ENCODE measurements at regions not wholly inside any gene's neighbourhood (a gene's known extent, or its start where the extent isn't known, plus 50 kb on each side); places are given as distances from the start of the nearest gene placed in this dataset.

- Histone ChIP-seq H3K27me3 (ENCODE audit: low read length) (no peaks in the 10 kb centered on the region), H3K4me1 (ENCODE audit: low read length) (peaks cover 10% of the 10 kb centered on the region), H3K9me2 (replicated peaks; ENCODE audit: insufficient read depth, low read length) (no peaks in the 10 kb centered on the region), H3K4me2 (ENCODE audit: low read depth, low read length, poor library complexity, severe bottlenecking) (peak overlapping the region; percentile 36), H4K20me1 (ENCODE audit: insufficient read depth, low read depth, low read length) (no peaks in the 10 kb centered on the region), H3K36me3 (ENCODE audit: insufficient read depth, low read length) (no peaks in the 10 kb centered on the region), H3K27ac (ENCODE audit: low read length) (no peak overlapping the region), H2AFZ (ENCODE audit: low read length) (no peak overlapping the region), H3K9ac (ENCODE audit: low read length) (no peak overlapping the region), H3K9me3 (ENCODE audit: low read length) (no peaks in the 10 kb centered on the region), H3K4me3 (ENCODE audit: low read length) (no peak overlapping the region), H3K79me2 (ENCODE audit: low read length) (no peaks in the 10 kb centered on the region)
- no peak for DNase-seq
These were observed 200.8 kb downstream of the TFAP2C start for GRCh38 chr20:56829788-56830385.

- H4K20me1 ChIP-seq (ENCODE audit: insufficient read depth, low read depth, low read length) = no peaks in the 10 kb centered on the region
- H3K27ac ChIP-seq (ENCODE audit: low read length) = no peak overlapping the region
- H3K4me3 ChIP-seq (ENCODE audit: low read length) = no peak overlapping the region
- no peaks in the 10 kb centered on the region for H3K36me3 ChIP-seq (ENCODE audit: insufficient read depth, low read length)
- DNase-seq = no peak
- no peaks in the 10 kb centered on the region for H3K9me2 ChIP-seq (replicated peaks; ENCODE audit: insufficient read depth, low read length)
- H3K27me3 ChIP-seq (ENCODE audit: low read length) = no peaks in the 10 kb centered on the region
- peaks cover 10% of the 10 kb centered on the region for H3K4me1 ChIP-seq (ENCODE audit: low read length)
- no peak overlapping the region for H2AFZ ChIP-seq (ENCODE audit: low read length)
- no peaks in the 10 kb centered on the region for H3K79me2 ChIP-seq (ENCODE audit: low read length)
- H3K9ac ChIP-seq (ENCODE audit: low read length) = no peak overlapping the region
- H3K4me2 ChIP-seq (ENCODE audit: low read depth, low read length, poor library complexity, severe bottlenecking) = no peak overlapping the region
- H3K9me3 ChIP-seq (ENCODE audit: low read length) = no peaks in the 10 kb centered on the region
These were observed 202.7 kb downstream of the TFAP2C start for GRCh38 chr20:56831795-56832194.

GRCh38 chr20:56833427-56833826, 204.3 kb downstream of the TFAP2C start:
- H3K9me3 ChIP-seq (ENCODE audit: low read length) = no peaks in the 10 kb centered on the region
- no peaks in the 10 kb centered on the region for H4K20me1 ChIP-seq (ENCODE audit: insufficient read depth, low read depth, low read length)
- no peak overlapping the region for H2AFZ ChIP-seq (ENCODE audit: low read length)
- no peaks in the 10 kb centered on the region for H3K36me3 ChIP-seq (ENCODE audit: insufficient read depth, low read length)
- no peaks in the 10 kb centered on the region for H3K79me2 ChIP-seq (ENCODE audit: low read length)
- no peaks in the 10 kb centered on the region for H3K9me2 ChIP-seq (replicated peaks; ENCODE audit: insufficient read depth, low read length)
- no peak overlapping the region for H3K4me3 ChIP-seq (ENCODE audit: low read length)
- no peak overlapping the region for H3K27ac ChIP-seq (ENCODE audit: low read length)
- no peaks in the 10 kb centered on the region for H3K27me3 ChIP-seq (ENCODE audit: low read length)
- no peak for DNase-seq
- no peak overlapping the region for H3K4me2 ChIP-seq (ENCODE audit: low read depth, low read length, poor library complexity, severe bottlenecking)
- no peak overlapping the region for H3K9ac ChIP-seq (ENCODE audit: low read length)
- peaks cover 10% of the 10 kb centered on the region for H3K4me1 ChIP-seq (ENCODE audit: low read length)

DNA sequence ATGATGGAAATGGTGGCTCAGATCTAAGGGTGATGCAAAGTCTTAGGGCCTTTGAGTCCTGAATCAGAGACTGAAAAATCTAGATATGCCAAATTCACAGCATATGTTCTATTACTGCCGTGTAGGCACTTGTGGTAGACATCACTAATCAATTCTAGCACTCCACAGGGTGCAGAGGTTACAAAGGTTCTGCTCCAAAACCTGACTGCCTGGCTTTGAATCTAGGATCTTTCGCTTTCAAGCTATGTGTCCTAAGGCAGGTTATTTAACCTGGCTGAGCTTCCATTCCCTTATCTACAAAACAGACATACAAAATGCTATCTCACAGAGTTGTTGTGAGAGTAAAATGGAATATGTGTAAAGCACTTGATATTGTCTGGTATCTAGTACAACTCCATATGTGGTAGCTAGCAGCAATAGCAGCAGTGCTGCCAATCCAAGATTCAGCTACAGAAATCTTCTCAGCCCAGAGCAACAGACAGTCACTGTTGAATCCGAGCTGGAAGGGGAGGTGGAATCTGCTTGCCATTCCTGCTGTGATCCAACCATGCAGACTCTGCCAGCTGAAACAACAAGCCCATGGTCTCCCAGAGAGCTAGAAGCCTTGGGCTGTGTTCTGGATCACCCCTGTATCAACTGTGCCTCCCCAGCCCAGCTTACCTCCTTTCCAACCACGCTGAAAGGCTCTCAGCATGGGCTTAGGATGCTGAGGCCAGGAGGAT, 206.9 kb downstream of the TFAP2C start:
- no peak overlapping the region for H3K4me3 ChIP-seq (ENCODE audit: low read length)
- no peak overlapping the region for H3K27ac ChIP-seq (ENCODE audit: low read length)
- no peak overlapping the region for H3K9ac ChIP-seq (ENCODE audit: low read length)
- no peaks in the 10 kb centered on the region for H3K9me3 ChIP-seq (ENCODE audit: low read length)
- DNase-seq = no peak
- no peaks in the 10 kb centered on the region; the same call in 1 of the 2 replicates for H3K4me1 ChIP-seq (ENCODE audit: low read length)
- no peaks in the 10 kb centered on the region for H3K36me3 ChIP-seq (ENCODE audit: insufficient read depth, low read length)
- no peaks in the 10 kb centered on the region for H4K20me1 ChIP-seq (ENCODE audit: insufficient read depth, low read depth, low read length)
- H2AFZ ChIP-seq (ENCODE audit: low read length) = no peak overlapping the region
- no peaks in the 10 kb centered on the region for H3K79me2 ChIP-seq (ENCODE audit: low read length)
- H3K27me3 ChIP-seq (ENCODE audit: low read length) = no peaks in the 10 kb centered on the region
- no peak overlapping the region for H3K4me2 ChIP-seq (ENCODE audit: low read depth, low read length, poor library complexity, severe bottlenecking)
- no peaks in the 10 kb centered on the region for H3K9me2 ChIP-seq (replicated peaks; ENCODE audit: insufficient read depth, low read length)

DNA sequence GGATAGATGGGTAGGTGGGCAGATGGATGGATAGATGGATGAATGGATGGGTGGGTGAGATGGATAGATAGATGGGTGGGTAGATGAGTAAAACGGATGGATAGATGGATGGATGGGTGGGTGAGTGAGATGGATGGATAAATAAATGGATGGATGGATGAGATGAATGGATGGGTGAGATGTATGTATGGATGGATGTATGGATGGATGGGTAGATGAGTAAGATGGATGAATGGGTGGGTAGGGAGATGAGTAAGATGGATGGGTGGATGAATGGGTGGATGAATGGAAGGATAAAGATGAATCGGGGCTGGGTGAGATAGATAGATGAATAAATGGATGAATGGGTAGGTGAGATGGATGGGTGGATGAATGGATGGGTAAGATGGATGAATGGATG, 210.1 kb downstream of the TFAP2C start:
- Histone ChIP-seq H3K9me3 (ENCODE audit: low read length) (no peaks in the 10 kb centered on the region), H3K9me2 (replicated peaks; ENCODE audit: insufficient read depth, low read length) (no peaks in the 10 kb centered on the region), H3K4me1 (ENCODE audit: low read length) (peaks cover under 1% of the 10 kb centered on the region; the same call in 1 of the 2 replicates), H3K4me2 (ENCODE audit: low read depth, low read length, poor library complexity, severe bottlenecking) (no peak overlapping the region), H3K79me2 (ENCODE audit: low read length) (no peaks in the 10 kb centered on the region), H3K36me3 (ENCODE audit: insufficient read depth, low read length) (no peaks in the 10 kb centered on the region), H3K4me3 (ENCODE audit: low read length) (no peak overlapping the region), H3K9ac (ENCODE audit: low read length) (no peak overlapping the region), H3K27me3 (ENCODE audit: low read length) (no peaks in the 10 kb centered on the region), H3K27ac (ENCODE audit: low read length) (no peak overlapping the region), H4K20me1 (ENCODE audit: insufficient read depth, low read depth, low read length) (no peaks in the 10 kb centered on the region), H2AFZ (ENCODE audit: low read length) (no peak overlapping the region)
- DNase-seq = no peak

DNA sequence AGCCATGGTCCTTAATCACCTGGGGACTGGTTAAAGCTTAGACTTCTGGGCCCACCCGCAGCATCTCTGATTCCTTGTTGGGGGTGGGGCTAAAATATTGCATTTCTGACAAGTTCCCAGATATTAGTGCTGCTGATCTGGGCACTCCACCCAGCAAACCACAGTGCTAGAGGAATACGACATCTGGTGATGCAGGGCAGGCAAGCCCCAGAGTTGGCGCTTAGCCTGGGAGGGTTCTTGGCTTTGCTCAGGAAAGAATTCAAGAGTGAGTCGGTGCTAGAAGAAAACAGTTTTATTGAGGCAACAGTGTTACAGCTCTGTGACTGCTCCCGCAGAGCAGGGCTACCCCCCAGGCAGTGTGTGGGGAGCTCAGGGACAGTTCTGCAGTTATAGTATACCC, 210.7 kb downstream of the TFAP2C start:
- Histone ChIP-seq H2AFZ (ENCODE audit: low read length) (no peak overlapping the region), H3K4me2 (ENCODE audit: low read depth, low read length, poor library complexity, severe bottlenecking) (no peak overlapping the region), H3K4me3 (ENCODE audit: low read length) (no peak overlapping the region), H3K27me3 (ENCODE audit: low read length) (no peaks in the 10 kb centered on the region), H3K9me2 (replicated peaks; ENCODE audit: insufficient read depth, low read length) (no peaks in the 10 kb centered on the region), H3K79me2 (ENCODE audit: low read length) (no peaks in the 10 kb centered on the region), H3K36me3 (ENCODE audit: insufficient read depth, low read length) (no peaks in the 10 kb centered on the region), H4K20me1 (ENCODE audit: insufficient read depth, low read depth, low read length) (no peaks in the 10 kb centered on the region), H3K9ac (ENCODE audit: low read length) (no peak overlapping the region), H3K4me1 (ENCODE audit: low read length) (peaks cover 6% of the 10 kb centered on the region), H3K27ac (ENCODE audit: low read length) (no peak overlapping the region), H3K9me3 (ENCODE audit: low read length) (no peaks in the 10 kb centered on the region)
- DNase-seq = no peak

DNA sequence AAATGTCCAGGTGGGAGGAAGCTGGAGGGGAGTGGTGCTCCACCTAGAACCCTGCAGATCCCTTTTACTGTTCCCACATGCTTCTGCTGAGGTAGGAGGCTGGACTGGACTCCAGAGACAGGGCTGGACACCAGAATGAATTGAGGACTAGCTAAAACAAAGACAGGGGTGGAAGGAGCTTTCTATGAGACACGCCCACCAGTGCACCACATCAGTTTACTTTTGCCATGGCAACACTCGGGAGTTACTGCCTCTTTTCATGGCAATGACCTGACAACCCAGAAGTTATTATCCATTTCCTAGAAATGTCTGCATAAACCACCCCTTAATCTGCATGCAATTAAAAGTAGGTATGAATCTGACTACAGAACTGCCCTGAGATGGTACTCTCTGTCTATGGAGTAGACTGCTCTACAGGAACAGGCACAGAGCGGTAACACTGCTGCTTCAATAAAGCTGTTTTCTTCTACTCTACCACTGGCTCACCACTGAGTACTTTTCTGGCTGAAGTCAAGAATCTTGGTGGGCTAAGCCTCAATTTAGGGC, 211.7 kb downstream of the TFAP2C start:
- H3K4me3 ChIP-seq (ENCODE audit: low read length) = no peak overlapping the region
- no peaks in the 10 kb centered on the region for H4K20me1 ChIP-seq (ENCODE audit: insufficient read depth, low read depth, low read length)
- no peaks in the 10 kb centered on the region for H3K79me2 ChIP-seq (ENCODE audit: low read length)
- no peaks in the 10 kb centered on the region for H3K36me3 ChIP-seq (ENCODE audit: insufficient read depth, low read length)
- peaks cover 16% of the 10 kb centered on the region for H3K4me1 ChIP-seq (ENCODE audit: low read length)
- H3K27ac ChIP-seq (ENCODE audit: low read length) = no peak overlapping the region
- H3K4me2 ChIP-seq (ENCODE audit: low read depth, low read length, poor library complexity, severe bottlenecking) = no peak overlapping the region
- no peak overlapping the region for H3K9ac ChIP-seq (ENCODE audit: low read length)
- no peak overlapping the region for H2AFZ ChIP-seq (ENCODE audit: low read length)
- H3K9me3 ChIP-seq (ENCODE audit: low read length) = no peaks in the 10 kb centered on the region
- H3K27me3 ChIP-seq (ENCODE audit: low read length) = no peaks in the 10 kb centered on the region
- no peak for DNase-seq
- H3K9me2 ChIP-seq (replicated peaks; ENCODE audit: insufficient read depth, low read length) = no peaks in the 10 kb centered on the region

GRCh38 chr20:56841346-56841908, 212.3 kb downstream of the TFAP2C start:
- peaks cover 23% of the 10 kb centered on the region for H3K4me1 ChIP-seq (ENCODE audit: low read length)
- H3K4me2 ChIP-seq (ENCODE audit: low read depth, low read length, poor library complexity, severe bottlenecking) = no peak overlapping the region

More at GRCh38 chr20:56841346-56841908, 212.3 kb downstream of the TFAP2C start:
- H3K9me3 ChIP-seq (ENCODE audit: low read length) = no peaks in the 10 kb centered on the region
- H3K79me2 ChIP-seq (ENCODE audit: low read length) = no peaks in the 10 kb centered on the region
- no peaks in the 10 kb centered on the region for H4K20me1 ChIP-seq (ENCODE audit: insufficient read depth, low read depth, low read length)
- no peak overlapping the region for H3K9ac ChIP-seq (ENCODE audit: low read length)
- H3K27me3 ChIP-seq (ENCODE audit: low read length) = no peaks in the 10 kb centered on the region
- no peaks in the 10 kb centered on the region for H3K36me3 ChIP-seq (ENCODE audit: insufficient read depth, low read length)
- H2AFZ ChIP-seq (ENCODE audit: low read length) = no peak overlapping the region
- no peak overlapping the region for H3K27ac ChIP-seq (ENCODE audit: low read length)
- H3K9me2 ChIP-seq (replicated peaks; ENCODE audit: insufficient read depth, low read length) = no peaks in the 10 kb centered on the region
- DNase-seq = no peak
- H3K4me3 ChIP-seq (ENCODE audit: low read length) = no peak overlapping the region

All from Karpas-422 (cell line).